ENCODE measurements at regions not wholly inside any gene's neighbourhood (a gene's known extent, or its start where the extent isn't known, plus 50 kb on each side); places are given as distances from the start of the nearest gene placed in this dataset.
A peak's percentile ranks its signal among the peaks of the same experiment; 100 is the strongest.

- peak; percentile 71 for DNase-seq
Observed at GRCh38 chr9:134276453-134277245, 49.6 kb upstream of the RXRA start.

Data from GF-D8 (cell line).